ENCODE measurements at regions not wholly inside any gene's neighbourhood (a gene's known extent, or its start where the extent isn't known, plus 50 kb on each side); places are given as distances from the start of the nearest gene placed in this dataset.

- no peak for DNase-seq
These were observed 92.6 kb upstream of the IL12B start for GRCh38 chr5:159422910-159423309.

- no peak for DNase-seq
These were observed 93.8 kb upstream of the IL12B start for GRCh38 chr5:159424123-159424522.

- no peak for DNase-seq
These were observed 96.4 kb upstream of the IL12B start for GRCh38 chr5:159426694-159427093.

- no peak for DNase-seq
These were observed 97.1 kb upstream of the IL12B start for GRCh38 chr5:159427180-159428012.

GRCh38 chr5:159430361-159431012 is 100.2 kb upstream of the IL12B start:
- DNase-seq, result no peak

GRCh38 chr5:159435855-159436254 is 105.6 kb upstream of the IL12B start:
- no peak for DNase-seq

- DNase-seq, result no peak
These were observed 107.8 kb upstream of the IL12B start for GRCh38 chr5:159438092-159438491.

GRCh38 chr5:159439002-159439401 is 108.7 kb upstream of the IL12B start:
- DNase-seq, result no peak

- no peak for DNase-seq
These were observed 109.9 kb upstream of the IL12B start for GRCh38 chr5:159440235-159440634.

GRCh38 chr5:159440968-159441367 is 110.7 kb upstream of the IL12B start:
- no peak for DNase-seq

GRCh38 chr5:159441441-159441840 is 111.2 kb upstream of the IL12B start:
- no peak for DNase-seq

- no peak for DNase-seq
These were observed 112.0 kb upstream of the IL12B start for GRCh38 chr5:159442206-159442850.

GRCh38 chr5:159444441-159445082 is 114.3 kb upstream of the IL12B start:
- peak; percentile 24 for DNase-seq

- no peak for DNase-seq
These were observed 116.8 kb upstream of the IL12B start for GRCh38 chr5:159447116-159447515.

GRCh38 chr5:159448841-159449407 is 118.6 kb upstream of the IL12B start:
- DNase-seq, result no peak

- no peak for DNase-seq
These were observed 119.6 kb upstream of the IL12B start for GRCh38 chr5:159449925-159450324.

GRCh38 chr5:159450417-159450816 is 120.1 kb upstream of the IL12B start:
- DNase-seq, result no peak

GRCh38 chr5:159451197-159452052 is 121.1 kb upstream of the IL12B start:
- DNase-seq, result no peak

GRCh38 chr5:159452480-159453167 is 122.3 kb upstream of the IL12B start:
- no peak for DNase-seq

- DNase-seq, result no peak
These were observed 122.9 kb upstream of the IL12B start for GRCh38 chr5:159453209-159453608.

- DNase-seq, result no peak
These were observed 126.0 kb upstream of the IL12B start for GRCh38 chr5:159456261-159456660.
